GM12875 (cell line): ENCODE measurements at regions not wholly inside any gene's neighbourhood (a gene's known extent, or its start where the extent isn't known, plus 50 kb on each side); places are given as distances from the start of the nearest gene placed in this dataset.
"Not testable (repeated sequence)": the region's sequence is repeated elsewhere in the genome, so short reads cannot be mapped to it uniquely, and the experiment has no call there.

ENCODE experiments used
- H3K4me3 ChIP-seq: one replicate; pipeline ENCODE4 v1.5.1; 2011; ENCODE audit warnings: low read depth, low read length, control low read depth
- CTCF ChIP-seq: IDR thresholded peaks from 2 replicates; pipeline ENCODE4 v1.5.1; 2011; ENCODE audit warnings: low read depth, mild to moderate bottlenecking, control low read depth, inconsistent platforms, low read length, moderate library complexity, borderline replicate concordance; ENCODE audit not compliant: insufficient read depth

- H3K4me3 ChIP-seq, result no peak overlapping the region
- no peak for TF ChIP-seq CTCF
Measured at GRCh38 chr1:8226747-8227146, 91.2 kb upstream of the SLC45A1 start.

GRCh38 chr1:8226024-8226423 is 91.9 kb upstream of the SLC45A1 start:
- H3K4me3 ChIP-seq, result not testable (repeated sequence)

- no peak for TF ChIP-seq CTCF
- H3K4me3 ChIP-seq, result no peak overlapping the region
Measured at GRCh38 chr1:8223526-8223925, 94.4 kb upstream of the SLC45A1 start.

- no peak overlapping the region for H3K4me3 ChIP-seq
- no peak for TF ChIP-seq CTCF
Measured at GRCh38 chr1:8222789-8223188, 95.1 kb upstream of the SLC45A1 start.

GRCh38 chr1:8219530-8219929 is 98.4 kb upstream of the SLC45A1 start:
- no peak for TF ChIP-seq CTCF
- H3K4me3 ChIP-seq, result no peak overlapping the region

- no peak for TF ChIP-seq CTCF
- H3K4me3 ChIP-seq, result no peak overlapping the region
Measured at GRCh38 chr1:8218351-8219092, 99.4 kb upstream of the SLC45A1 start.

- no peak for TF ChIP-seq CTCF
- no peak overlapping the region for H3K4me3 ChIP-seq
Measured at GRCh38 chr1:8217809-8218208, 100.1 kb upstream of the SLC45A1 start.
